Loucy (cell line): ENCODE measurements at regions not wholly inside any gene's neighbourhood (a gene's known extent, or its start where the extent isn't known, plus 50 kb on each side); places are given as distances from the start of the nearest gene placed in this dataset.
A peak's percentile ranks its signal among the peaks of the same experiment; 100 is the strongest.

Experiments
- H2AFZ ChIP-seq: fragments of 200-600 bp; sonication (generic); 2 replicates; pipeline ENCODE4 v1.6.0; 2016; ENCODE audit warnings: antibody characterized with exemption, mild to moderate bottlenecking, low read length, moderate library complexity
- H3F3A ChIP-seq: fragments of 200-600 bp; 2 replicates; pipeline ENCODE4 v1.6.0; 2016; ENCODE audit warnings: antibody characterized with exemption, low read depth, mild to moderate bottlenecking
- H3K27me3 ChIP-seq: fragments of 200-600 bp; sonication (generic); 2 replicates; pipeline ENCODE4 v1.6.1; 2014; ENCODE audit warnings: low read length, mild to moderate bottlenecking; ENCODE audit not compliant: insufficient read depth, poor library complexity, severe bottlenecking
- H3K36me3 ChIP-seq: fragments of 200-600 bp; sonication (generic); 2 replicates; pipeline ENCODE4 v1.6.1; 2016; ENCODE audit warnings: low read length; ENCODE audit not compliant: insufficient read depth
- H3K4me1 ChIP-seq: fragments of 200-600 bp; sonication (generic); 2 replicates; pipeline ENCODE4 v1.5.1; 2014; ENCODE audit warnings: low read length, mild to moderate bottlenecking; ENCODE audit not compliant: insufficient read depth, poor library complexity, severe bottlenecking
- H3K4me2 ChIP-seq: fragments of 200-600 bp; sonication (generic); 2 replicates; pipeline ENCODE4 v1.6.0; 2014; ENCODE audit warnings: antibody characterized with exemption, low read length, low read depth, mild to moderate bottlenecking; ENCODE audit not compliant: poor library complexity, severe bottlenecking
- H3K4me3 ChIP-seq: fragments of 200-600 bp; sonication (generic); 2 replicates; pipeline ENCODE4 v1.5.1; 2014; ENCODE audit warnings: low read length, mild to moderate bottlenecking, mixed read lengths; ENCODE audit not compliant: poor library complexity, severe bottlenecking
- H3K79me2 ChIP-seq: fragments of 200-600 bp; sonication (generic); 2 replicates; pipeline ENCODE4 v1.6.1; 2014; ENCODE audit warnings: low read length; ENCODE audit not compliant: insufficient read depth
- H3K9ac ChIP-seq: fragments of 200-600 bp; sonication (generic); 2 replicates; pipeline ENCODE4 v1.6.0; 2014; ENCODE audit warnings: mild to moderate bottlenecking, low read depth, low read length, moderate library complexity; ENCODE audit not compliant: poor library complexity, severe bottlenecking
- H3K9me2 ChIP-seq: fragments of 200-600 bp; sonication (generic); replicated peaks from 2 replicates; pipeline ENCODE4 v1.6.1; 2016; ENCODE audit warnings: low read depth, low read length, mixed read lengths
- H3K9me3 ChIP-seq: fragments of 200-600 bp; sonication (generic); 2 replicates; pipeline ENCODE4 v1.6.1; 2014; ENCODE audit warnings: mild to moderate bottlenecking, antibody characterized with exemption, low read length, low read depth; ENCODE audit not compliant: insufficient read depth
- H4K20me1 ChIP-seq: fragments of 200-600 bp; sonication (generic); 2 replicates; pipeline ENCODE4 v1.6.0; 2014; ENCODE audit warnings: antibody characterized with exemption, low read length, mild to moderate bottlenecking; ENCODE audit not compliant: insufficient read depth, poor library complexity, severe bottlenecking
- EZH2phosphoT487 ChIP-seq: fragments of 200-600 bp; IDR thresholded peaks from 2 replicates; pipeline ENCODE4 v1.6.1; 2018; ENCODE audit warnings: antibody characterized with exemption, mild to moderate bottlenecking, moderate library complexity, borderline replicate concordance
- TF ChIP-seq, protein P1 (sequence below): fragments of 200-600 bp; sonication (generic); conservative IDR thresholded peaks from 2 replicates; pipeline ENCODE4 v1.5.1; 2014; ENCODE audit warnings: mild to moderate bottlenecking, antibody characterized with exemption, low read length

DNA sequence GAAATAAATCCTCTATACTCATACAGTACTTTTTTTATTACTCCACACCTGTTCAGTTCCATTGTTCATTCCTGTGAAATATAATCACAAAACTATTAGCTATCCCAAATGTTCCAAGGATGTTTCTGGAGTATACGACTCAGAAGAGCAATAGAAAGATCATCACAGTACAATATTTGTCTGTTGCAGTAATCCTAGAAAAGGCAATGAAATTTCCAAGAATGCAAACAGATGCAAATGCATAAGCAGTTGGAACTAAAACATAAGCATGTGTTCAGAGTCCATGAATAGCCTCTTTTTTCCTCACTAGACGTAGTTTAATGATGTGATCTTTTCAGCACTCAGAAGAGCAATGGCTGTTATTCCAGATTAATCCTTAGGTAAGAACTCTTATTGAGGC is 55.2 kb downstream of the RTL3 start:
- no peak overlapping the region for H3K9ac ChIP-seq
- H2AFZ ChIP-seq: no peak overlapping the region
- TF ChIP-seq, protein P1, sequence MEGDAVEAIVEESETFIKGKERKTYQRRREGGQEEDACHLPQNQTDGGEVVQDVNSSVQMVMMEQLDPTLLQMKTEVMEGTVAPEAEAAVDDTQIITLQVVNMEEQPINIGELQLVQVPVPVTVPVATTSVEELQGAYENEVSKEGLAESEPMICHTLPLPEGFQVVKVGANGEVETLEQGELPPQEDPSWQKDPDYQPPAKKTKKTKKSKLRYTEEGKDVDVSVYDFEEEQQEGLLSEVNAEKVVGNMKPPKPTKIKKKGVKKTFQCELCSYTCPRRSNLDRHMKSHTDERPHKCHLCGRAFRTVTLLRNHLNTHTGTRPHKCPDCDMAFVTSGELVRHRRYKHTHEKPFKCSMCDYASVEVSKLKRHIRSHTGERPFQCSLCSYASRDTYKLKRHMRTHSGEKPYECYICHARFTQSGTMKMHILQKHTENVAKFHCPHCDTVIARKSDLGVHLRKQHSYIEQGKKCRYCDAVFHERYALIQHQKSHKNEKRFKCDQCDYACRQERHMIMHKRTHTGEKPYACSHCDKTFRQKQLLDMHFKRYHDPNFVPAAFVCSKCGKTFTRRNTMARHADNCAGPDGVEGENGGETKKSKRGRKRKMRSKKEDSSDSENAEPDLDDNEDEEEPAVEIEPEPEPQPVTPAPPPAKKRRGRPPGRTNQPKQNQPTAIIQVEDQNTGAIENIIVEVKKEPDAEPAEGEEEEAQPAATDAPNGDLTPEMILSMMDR: no peak
- TF ChIP-seq EZH2phosphoT487: no peak
- no peaks in the 10 kb centered on the region for H3K4me1 ChIP-seq
- H3K36me3 ChIP-seq: no peaks in the 10 kb centered on the region
- H3K27me3 ChIP-seq: no peaks in the 10 kb centered on the region
- H3K9me3 ChIP-seq: no peaks in the 10 kb centered on the region
- H3K9me2 ChIP-seq: no peaks in the 10 kb centered on the region
- no peak overlapping the region for H3K4me3 ChIP-seq
- H3K79me2 ChIP-seq: no peaks in the 10 kb centered on the region
- H4K20me1 ChIP-seq: no peaks in the 10 kb centered on the region
- H3F3A ChIP-seq: no peaks in the 10 kb centered on the region
- H3K4me2 ChIP-seq: no peak overlapping the region

GRCh38 chrX:78595901-78596502 is 63.1 kb downstream of the RTL3 start:
- Histone ChIP-seq H3K9ac (no peak overlapping the region), H3K27me3 (no peaks in the 10 kb centered on the region), H3K9me2 (no peaks in the 10 kb centered on the region), H3K79me2 (no peaks in the 10 kb centered on the region), H2AFZ (no peak overlapping the region), H3K4me2 (no peak overlapping the region), H4K20me1 (no peaks in the 10 kb centered on the region), H3K4me3 (no peak overlapping the region), H3K9me3 (no peaks in the 10 kb centered on the region; the same call in 1 of the 2 replicates), H3K36me3 (no peaks in the 10 kb centered on the region), H3K4me1 (peaks cover 5% of the 10 kb centered on the region), H3F3A (no peaks in the 10 kb centered on the region)
- TF ChIP-seq, protein P1: peak; percentile 69
- no peak for TF ChIP-seq EZH2phosphoT487

GRCh38 chrX:78593701-78594100 is 65.4 kb downstream of the RTL3 start:
- Histone ChIP-seq H3K36me3 (no peaks in the 10 kb centered on the region), H3F3A (no peaks in the 10 kb centered on the region), H4K20me1 (no peaks in the 10 kb centered on the region), H3K9me3 (no peaks in the 10 kb centered on the region; the same call in 1 of the 2 replicates), H3K4me3 (no peak overlapping the region), H2AFZ (no peak overlapping the region), H3K27me3 (no peaks in the 10 kb centered on the region), H3K79me2 (no peaks in the 10 kb centered on the region), H3K4me2 (no peak overlapping the region), H3K4me1 (peaks cover 5% of the 10 kb centered on the region), H3K9ac (no peak overlapping the region), H3K9me2 (no peaks in the 10 kb centered on the region)
- TF ChIP-seq, protein P1: no peak
- TF ChIP-seq EZH2phosphoT487: no peak
